GM21515 (cell line): ENCODE measurements at regions not wholly inside any gene's neighbourhood (a gene's known extent, or its start where the extent isn't known, plus 50 kb on each side); places are given as distances from the start of the nearest gene placed in this dataset.

Experiments
- ATAC-seq: cut with Tn5 transposase; IDR thresholded peaks from one replicate; pipeline ENCODE4 v1.9.1; 2021; ENCODE audit not compliant: unreplicated experiment

GRCh38 chr2:128399690-128400291 lies 81.1 kb upstream of the HS6ST1 start:
- no peak for ATAC-seq

GRCh38 chr2:128401680-128402079 lies 83.0 kb upstream of the HS6ST1 start:
- no peak for ATAC-seq

- no peak for ATAC-seq
Observed at GRCh38 chr2:128402911-128403670, 84.4 kb upstream of the HS6ST1 start.

- no peak for ATAC-seq
Observed at GRCh38 chr2:128403814-128404708, 85.4 kb upstream of the HS6ST1 start.

- no peak for ATAC-seq
Observed at GRCh38 chr2:128404709-128405466, 86.2 kb upstream of the HS6ST1 start.

GRCh38 chr2:128405467-128405900 lies 86.8 kb upstream of the HS6ST1 start:
- no peak for ATAC-seq

GRCh38 chr2:128405981-128406613 lies 87.4 kb upstream of the HS6ST1 start:
- ATAC-seq, result no peak

- no peak for ATAC-seq
Observed at GRCh38 chr2:128406736-128407554, 88.3 kb upstream of the HS6ST1 start.

GRCh38 chr2:128408349-128409305 lies 90.0 kb upstream of the HS6ST1 start:
- no peak for ATAC-seq

GRCh38 chr2:128409326-128410034 lies 90.8 kb upstream of the HS6ST1 start:
- no peak for ATAC-seq

GRCh38 chr2:128410035-128410757 lies 91.5 kb upstream of the HS6ST1 start:
- no peak for ATAC-seq

- no peak for ATAC-seq
Observed at GRCh38 chr2:128410758-128411215, 92.1 kb upstream of the HS6ST1 start.

GRCh38 chr2:128411431-128411830 lies 92.8 kb upstream of the HS6ST1 start:
- no peak for ATAC-seq

GRCh38 chr2:128412181-128412871 lies 93.7 kb upstream of the HS6ST1 start:
- no peak for ATAC-seq

GRCh38 chr2:128413014-128413717 lies 94.5 kb upstream of the HS6ST1 start:
- no peak for ATAC-seq
